Activated CD4-positive, alpha-beta T cell treated with anti-CD3 and anti-CD28 coated beads for 4 hours (primary cell): ENCODE measurements at regions not wholly inside any gene's neighbourhood (a gene's known extent, or its start where the extent isn't known, plus 50 kb on each side); places are given as distances from the start of the nearest gene placed in this dataset.
"Not testable (repeated sequence)": the region's sequence is repeated elsewhere in the genome, so short reads cannot be mapped to it uniquely, and the experiment has no call there.

ENCODE experiments used
- DNase-seq, 2 donors: peaks; one replicate each; pipeline ENCODE4 v3.0.0-alpha.2; 2020

DNA sequence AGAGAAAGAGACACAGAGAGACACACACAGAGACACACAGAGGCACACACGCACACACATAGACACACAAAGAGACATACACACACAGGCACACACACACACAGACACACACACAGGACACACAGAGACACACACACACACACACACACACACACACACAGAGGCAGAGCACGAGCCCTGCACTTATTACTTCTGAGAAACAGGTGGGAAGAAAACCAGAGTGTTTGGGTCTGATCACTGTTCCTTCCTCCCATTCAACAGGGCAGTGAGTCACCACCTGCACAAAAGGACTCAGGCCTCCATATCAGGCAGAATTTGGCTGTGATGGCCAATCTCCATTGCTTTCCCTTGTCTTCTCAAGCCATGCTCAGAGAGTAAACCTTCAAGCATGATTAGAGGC is 285.0 kb downstream of the ANAPC1 start:
- DNase-seq, result not testable (repeated sequence)

DNA sequence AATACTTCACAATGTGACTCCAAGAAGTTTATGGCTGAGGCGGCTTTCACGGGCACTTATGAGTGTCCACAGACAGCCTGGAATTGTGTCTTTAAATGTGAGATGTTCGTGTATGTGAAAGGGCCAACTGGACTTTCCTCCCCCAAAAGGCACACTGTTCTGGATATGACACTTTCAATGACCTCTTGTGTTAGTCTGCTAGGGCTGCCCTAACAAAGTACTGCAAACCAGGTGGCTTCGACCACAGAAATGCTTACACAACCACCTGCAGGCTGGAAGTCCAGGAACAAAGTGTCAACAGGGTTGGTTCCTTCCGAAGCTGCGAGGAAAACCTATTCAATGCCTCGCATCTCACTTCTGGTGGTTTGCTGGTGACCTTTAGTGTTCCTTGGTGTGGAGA is 281.7 kb downstream of the ANAPC1 start:
- DNase-seq, result not testable (repeated sequence)

DNA sequence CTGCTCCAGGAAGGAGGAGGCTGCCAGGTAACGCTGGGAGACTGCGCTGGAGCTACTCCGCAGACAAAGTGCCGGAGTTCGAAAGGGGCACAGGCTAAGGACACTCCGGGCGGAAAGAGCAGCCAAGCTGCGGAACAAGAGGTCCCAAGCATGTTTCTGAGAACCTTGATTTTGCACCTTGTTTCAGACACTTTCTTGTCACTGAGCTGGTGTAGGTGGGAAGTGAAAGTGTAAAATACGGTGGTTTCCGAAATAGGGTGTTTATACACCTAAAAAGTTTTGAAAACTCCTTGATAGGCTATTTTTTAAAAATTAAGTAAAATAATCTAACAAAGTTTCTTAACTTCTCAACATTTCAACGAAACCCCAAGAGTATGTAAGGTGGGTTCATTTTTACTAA is 278.2 kb downstream of the ANAPC1 start:
- not testable (repeated sequence) for DNase-seq

DNA sequence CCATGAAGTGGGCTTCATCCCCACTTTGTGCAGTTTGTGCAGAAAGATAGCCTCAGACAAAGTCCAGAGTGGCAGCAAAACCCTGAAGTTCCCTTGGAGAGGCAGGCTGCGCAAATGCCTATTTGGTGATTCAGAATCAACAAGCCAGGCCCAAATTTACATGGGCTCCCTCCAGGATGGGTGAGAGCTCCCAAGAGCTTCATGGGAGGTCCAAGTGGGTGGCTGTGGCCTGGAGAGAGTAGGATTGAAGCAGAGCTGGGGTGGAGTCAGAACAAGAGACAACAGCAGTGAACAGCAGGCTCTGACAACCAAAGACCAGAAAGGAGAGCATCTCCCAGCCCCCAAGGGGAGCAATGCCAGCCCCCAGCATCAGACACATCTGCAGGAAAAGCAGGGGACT is 277.4 kb downstream of the ANAPC1 start:
- DNase-seq, result not testable (repeated sequence)

DNA sequence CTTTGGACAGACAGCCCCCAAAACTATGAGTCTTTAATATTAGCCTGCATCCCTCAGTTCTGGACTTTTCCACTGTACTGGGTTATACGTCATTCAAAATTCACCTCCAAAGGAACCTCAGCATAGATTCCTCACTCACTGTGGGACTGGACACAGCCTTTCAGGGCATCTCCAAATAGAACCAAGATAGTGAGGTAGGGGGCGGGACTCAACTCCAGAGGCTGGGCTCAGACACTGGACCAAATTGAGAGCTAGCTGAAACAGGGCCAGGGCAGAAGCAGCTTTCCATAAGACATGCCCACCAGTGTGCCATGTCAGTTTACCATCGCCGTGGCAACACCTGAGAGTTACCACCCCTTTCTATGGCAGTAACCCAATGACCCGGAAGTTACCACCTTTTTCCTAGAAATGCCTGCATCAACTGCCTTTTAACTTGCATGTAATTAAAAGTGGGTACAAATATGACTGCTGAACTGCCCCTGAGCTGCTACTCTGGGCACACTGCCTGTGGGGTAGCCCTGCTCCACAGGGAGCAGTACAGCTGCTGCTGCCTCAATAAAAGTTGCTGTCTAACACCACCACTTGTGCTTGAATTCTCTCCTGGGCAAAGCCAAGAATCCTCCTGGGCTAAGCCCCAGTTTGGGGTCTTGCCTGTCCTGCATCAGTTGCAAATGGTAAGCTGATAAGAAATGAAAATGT is 274.7 kb downstream of the ANAPC1 start:
- DNase-seq, result not testable (repeated sequence)

GRCh38 chr2:111610035-111610434 is 274.0 kb downstream of the ANAPC1 start:
- not testable (repeated sequence) for DNase-seq

DNA sequence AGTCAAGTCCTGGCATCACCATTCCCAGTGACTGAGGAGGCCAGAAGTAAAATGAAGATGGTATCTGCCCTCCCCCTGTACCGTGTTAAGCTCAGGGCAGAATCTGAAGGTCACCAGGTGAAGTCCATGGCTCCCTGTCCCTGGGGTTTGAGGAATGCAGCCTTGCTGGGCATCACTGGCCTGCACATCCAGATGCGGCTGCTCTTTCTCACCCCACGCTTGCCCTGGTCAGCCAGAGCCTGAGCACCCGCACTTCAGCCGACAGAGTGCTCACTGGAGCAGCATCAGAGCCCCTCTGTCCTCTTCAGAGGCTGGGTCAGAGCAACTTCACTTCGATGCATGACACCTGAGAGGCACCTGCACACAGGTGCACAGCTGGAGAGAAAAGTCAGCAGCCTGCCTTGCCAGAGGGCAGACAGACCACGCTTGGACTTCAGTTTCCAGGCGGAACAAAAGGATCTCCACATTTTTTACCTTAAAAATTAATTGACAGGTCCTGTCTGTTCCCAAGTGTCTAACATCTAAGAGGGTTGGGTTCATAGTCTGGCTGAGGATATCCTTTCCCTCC is 267.3 kb downstream of the ANAPC1 start:
- no peak for DNase-seq

DNA sequence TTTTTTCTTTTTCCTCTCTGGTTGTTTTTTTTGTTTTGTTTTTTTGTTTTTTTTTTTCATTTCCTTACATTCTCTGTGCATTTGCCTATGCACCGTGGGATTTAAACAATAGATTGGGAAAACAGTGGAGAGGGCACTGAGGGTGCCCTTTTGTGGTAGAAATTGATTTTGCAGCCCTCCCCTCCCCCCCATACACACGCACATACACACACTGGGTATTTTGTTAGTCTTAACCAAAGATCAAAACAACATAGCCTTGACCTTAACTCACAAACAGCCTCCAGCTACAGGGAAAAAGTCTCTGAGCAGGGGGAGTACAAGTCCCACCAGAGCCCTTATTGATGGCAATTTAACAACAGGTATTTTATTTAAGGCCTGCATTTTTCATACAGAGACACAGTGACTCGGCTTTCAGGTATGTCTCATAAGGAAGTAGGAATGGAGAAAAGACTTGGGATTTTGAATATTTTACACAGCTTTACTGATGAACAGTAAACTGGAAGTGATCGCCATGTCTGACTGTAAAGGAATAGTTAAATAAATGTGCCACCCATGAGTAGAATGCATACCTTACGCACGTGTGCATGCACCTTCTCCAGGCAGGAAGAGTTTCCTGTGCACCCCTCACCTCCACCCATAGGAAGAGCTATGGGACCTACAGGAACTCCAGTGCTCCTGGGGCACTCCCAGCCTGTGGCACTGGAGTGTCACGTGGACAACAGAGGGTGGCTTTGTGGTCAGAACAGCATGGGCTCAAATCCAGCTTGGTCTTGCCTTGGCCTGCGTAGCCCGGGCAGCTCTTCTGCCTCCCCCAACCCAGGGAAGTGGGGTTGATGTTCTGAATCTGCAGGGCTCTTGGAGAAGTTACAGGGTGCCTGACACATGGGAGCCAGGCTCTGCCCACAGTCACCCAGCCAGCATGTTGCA is 266.4 kb downstream of the ANAPC1 start:
- DNase-seq, result no peak

- DNase-seq, result no peak
Measured at GRCh38 chr2:111618226-111618977, 265.6 kb downstream of the ANAPC1 start.

- no peak for DNase-seq
Measured at GRCh38 chr2:111618978-111619902, 264.8 kb downstream of the ANAPC1 start.

GRCh38 chr2:111620281-111620680 is 263.7 kb downstream of the ANAPC1 start:
- no peak for DNase-seq

DNA sequence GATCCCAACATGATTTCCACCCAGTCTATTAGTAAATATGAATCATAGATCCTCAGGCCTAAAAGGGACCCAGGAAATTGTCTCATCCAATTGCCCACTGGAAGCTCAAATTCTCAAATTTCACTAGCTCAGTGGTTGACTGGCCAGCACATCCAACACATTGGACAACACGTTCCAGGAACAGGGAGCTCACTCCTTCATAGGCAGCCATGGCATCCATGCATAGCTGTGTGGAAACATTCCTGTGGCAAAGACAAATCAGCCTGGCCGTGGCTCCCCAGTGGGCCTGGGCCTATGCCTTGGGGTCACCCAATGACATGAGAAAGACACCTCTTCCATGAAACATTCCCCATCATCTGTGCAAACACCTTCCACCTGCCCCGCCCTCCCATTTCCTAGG is 261.1 kb downstream of the ANAPC1 start:
- DNase-seq, result no peak

- DNase-seq, result no peak
Measured at GRCh38 chr2:111623380-111623779, 260.6 kb downstream of the ANAPC1 start.

- no peak for DNase-seq
Measured at GRCh38 chr2:111624411-111625156, 259.4 kb downstream of the ANAPC1 start.

DNA sequence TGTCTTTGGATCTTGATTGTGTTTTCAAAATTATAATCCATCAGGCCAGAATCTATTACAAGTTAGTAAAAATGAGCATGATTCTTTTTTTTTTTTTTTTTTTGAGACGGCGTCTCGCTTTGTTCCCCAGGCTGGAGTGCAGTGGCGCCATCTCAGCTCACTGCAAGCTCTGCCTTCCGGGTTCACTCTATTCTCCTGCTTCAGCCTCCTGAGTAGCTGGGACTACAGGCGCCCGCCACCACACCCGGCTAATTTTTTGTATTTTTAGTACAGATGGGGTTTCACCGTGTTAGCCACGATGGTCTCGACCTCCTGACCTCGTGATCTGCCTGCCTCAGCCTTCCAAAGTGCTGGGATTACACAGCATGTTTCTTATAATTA is 258.8 kb downstream of the ANAPC1 start:
- DNase-seq, result not testable (repeated sequence)

- DNase-seq, result no peak
Measured at GRCh38 chr2:111626037-111626864, 257.7 kb downstream of the ANAPC1 start.

DNA sequence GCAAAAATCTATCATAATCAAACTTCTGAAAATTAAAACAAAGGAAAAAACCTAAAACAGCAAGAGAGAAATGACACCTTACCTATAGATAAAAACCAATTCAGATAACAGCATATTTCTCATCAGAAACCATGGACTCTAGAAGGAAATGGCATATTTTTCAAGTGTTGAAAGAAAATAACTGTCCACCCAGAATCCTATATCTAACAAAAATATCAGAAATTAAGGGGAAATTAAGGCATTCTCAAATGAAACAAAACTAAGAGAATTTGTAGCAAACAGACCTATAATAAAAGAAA is 257.2 kb downstream of the ANAPC1 start:
- DNase-seq, result no peak

DNA sequence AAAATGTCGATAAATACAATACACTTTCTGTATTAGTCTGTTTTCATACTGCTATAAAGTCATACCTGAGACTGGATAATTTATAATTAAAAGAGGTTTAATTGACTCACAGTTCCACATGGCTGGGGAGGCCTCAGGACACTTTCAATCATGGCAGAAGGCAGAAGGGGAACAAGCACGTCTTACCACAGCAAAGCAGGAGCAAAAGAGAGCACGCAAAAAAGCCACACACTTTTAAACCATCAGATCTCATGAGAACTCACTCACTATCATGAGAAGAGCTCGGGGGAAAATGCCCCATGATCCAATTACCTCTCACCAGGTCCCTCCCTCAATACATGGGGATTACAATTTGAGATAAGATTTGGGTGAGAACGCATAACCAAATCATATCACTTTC is 256.7 kb downstream of the ANAPC1 start:
- no peak for DNase-seq

GRCh38 chr2:111628221-111628620 is 255.8 kb downstream of the ANAPC1 start:
- DNase-seq, result no peak

GRCh38 chr2:111629983-111630382 is 254.0 kb downstream of the ANAPC1 start:
- no peak for DNase-seq
